IMR-90 (cell line): ENCODE measurements at regions not wholly inside any gene's neighbourhood (a gene's known extent, or its start where the extent isn't known, plus 50 kb on each side); places are given as distances from the start of the nearest gene placed in this dataset.

ENCODE experiments used
- ATAC-seq: fragments of 200-7000 bp; cut with Tn5 transposase; 2 replicates; pipeline ENCODE4 v1.9.1; 2020; ENCODE audit warnings: low read depth, mild to moderate bottlenecking, moderate library complexity
- BruUV-seq: library from RNA; stranded (reverse); fragments of 400-500 nt; replicated peaks from 2 replicates; lab custom pipeline; 2021; lab: Mats Ljungman, UMichigan
- CTCF ChIA-PET: fragments of 300-600 bp; formaldehyde crosslinking; extraction: SDS; loops from one replicate; lab custom pipeline; 2021; ENCODE audit warnings: antibody characterized with exemption; lab: Yijun Ruan, JAX
- POLR2A ChIA-PET: fragments of 300-600 bp; sonication (Branson Sonifier 250); formaldehyde crosslinking; loops from one replicate; lab custom pipeline; 2022; ENCODE audit warnings: antibody characterized with exemption; ENCODE audit not compliant: unreplicated experiment; lab: Charles Lee
- DNase-seq: peaks from one replicate; pipeline ENCODE4 v3.0.0; 2013
- H2AFZ ChIP-seq: replicated peaks from 2 replicates; pipeline ENCODE3; 2013; ENCODE audit warnings: low read length, mild to moderate bottlenecking; ENCODE audit not compliant: poor library complexity
- H2AK5ac ChIP-seq: 2 replicates; pipeline ENCODE4 v1.6.1; 2013; ENCODE audit warnings: low read depth, low read length, inconsistent platforms
- H2AK9ac ChIP-seq: replicated peaks from 2 replicates; pipeline ENCODE3; 2013; ENCODE audit warnings: mild to moderate bottlenecking, low read depth, low read length, moderate library complexity; ENCODE audit not compliant: poor library complexity
- H2BK120ac ChIP-seq: 2 replicates; pipeline ENCODE4 v1.6.1; 2013; ENCODE audit warnings: low read depth, low read length, inconsistent platforms
- H2BK15ac ChIP-seq: 3 replicates; pipeline ENCODE4 v1.6.1; 2013; ENCODE audit warnings: low read depth, low read length, inconsistent platforms
- H2BK20ac ChIP-seq: 2 replicates; pipeline ENCODE4 v1.6.1; 2013; ENCODE audit warnings: low read depth, mild to moderate bottlenecking, inconsistent platforms, low read length, moderate library complexity
- H2BK5ac ChIP-seq: 2 replicates; pipeline ENCODE4 v1.6.1; 2013; ENCODE audit warnings: mild to moderate bottlenecking, low read depth, low read length, inconsistent platforms; ENCODE audit not compliant: poor library complexity, severe bottlenecking
- H3K14ac ChIP-seq: replicated peaks from 2 replicates; pipeline ENCODE4 v1.6.1; 2013; ENCODE audit warnings: low read depth, low read length, inconsistent platforms
- H3K18ac ChIP-seq: 2 replicates; pipeline ENCODE4 v1.6.1; 2013; ENCODE audit warnings: low read depth, low read length, control low read depth
- H3K23ac ChIP-seq: 2 replicates; pipeline ENCODE4 v1.6.1; 2013; ENCODE audit warnings: low read depth, low read length, inconsistent platforms
- H3K27ac ChIP-seq: 2 replicates; pipeline ENCODE4 v1.5.1; 2013; ENCODE audit warnings: mild to moderate bottlenecking, control low read depth, low read length; ENCODE audit not compliant: insufficient read depth
- H3K27me3 ChIP-seq: 2 replicates; pipeline ENCODE4 v1.6.1; 2013; ENCODE audit warnings: low read length; ENCODE audit not compliant: control insufficient read depth, insufficient read depth
- H3K36me3 ChIP-seq: 2 replicates; pipeline ENCODE4 v1.6.1; 2013; ENCODE audit warnings: low read length, mixed read lengths; ENCODE audit not compliant: control insufficient read depth, insufficient read depth
- H3K4ac ChIP-seq: 2 replicates; pipeline ENCODE4 v1.6.1; 2013; ENCODE audit warnings: low read depth, low read length, inconsistent platforms
- H3K4me1 ChIP-seq: 2 replicates; pipeline ENCODE4 v1.6.1; 2013; ENCODE audit warnings: low read length, mixed read lengths; ENCODE audit not compliant: control insufficient read depth, insufficient read depth
- H3K4me2 ChIP-seq: 2 replicates; pipeline ENCODE4 v1.6.1; 2013; ENCODE audit warnings: low read depth, mild to moderate bottlenecking, control low read depth, low read length, moderate library complexity
- H3K4me3 ChIP-seq: 2 replicates; pipeline ENCODE4 v1.5.1; 2013; ENCODE audit warnings: low read depth, mild to moderate bottlenecking, control low read depth, low read length, moderate library complexity; ENCODE audit not compliant: insufficient read depth
- H3K56ac ChIP-seq: 2 replicates; pipeline ENCODE4 v1.6.1; 2013; ENCODE audit warnings: low read length, inconsistent platforms; ENCODE audit not compliant: insufficient read depth; ENCODE audit errors: extremely low read depth
- H3K79me1 ChIP-seq, 2 experiments: 2 replicates each; pipeline ENCODE4 v1.6.1; 2013; ENCODE audit warnings: low read length in 2 of 2, inconsistent platforms in 1 of 2, low read depth in 1 of 2
- H3K9ac ChIP-seq: 2 replicates; pipeline ENCODE4 v1.6.1; 2013; ENCODE audit warnings: low read depth, low read length, control low read depth
- H3K9me1 ChIP-seq: 2 replicates; pipeline ENCODE4 v1.6.1; 2013; ENCODE audit warnings: low read length, inconsistent platforms; ENCODE audit not compliant: insufficient read depth
- H3K9me3 ChIP-seq: 2 replicates; pipeline ENCODE4 v1.6.1; 2013; ENCODE audit warnings: low read length; ENCODE audit not compliant: control insufficient read depth, insufficient read depth
- H4K20me1 ChIP-seq: 2 replicates; pipeline ENCODE4 v1.6.1; 2013; ENCODE audit warnings: low read length, inconsistent platforms; ENCODE audit not compliant: insufficient read depth
- H4K5ac ChIP-seq: 2 replicates; pipeline ENCODE4 v1.6.1; 2013; ENCODE audit warnings: mild to moderate bottlenecking, low read depth, low read length, control low read depth
- H4K8ac ChIP-seq, 2 experiments: 2 replicates each; pipeline ENCODE4 v1.6.1; 2013; ENCODE audit warnings: low read depth in 2 of 2, low read length in 2 of 2, control low read depth in 1 of 2, inconsistent platforms in 1 of 2
- H4K91ac ChIP-seq: 2 replicates; pipeline ENCODE4 v1.6.1; 2013; ENCODE audit warnings: low read depth, low read length, inconsistent platforms; ENCODE audit not compliant: insufficient read depth
- MAFK ChIP-seq: IDR thresholded peaks from 2 replicates; pipeline ENCODE4 v1.6.1; 2012; ENCODE audit warnings: low read depth, low read length, improper control_type of control experiment
- SMC3 ChIP-seq: fragments of 150-350 bp; IDR thresholded peaks from 2 replicates; pipeline ENCODE4 v1.6.1; 2016; ENCODE audit warnings: low read depth, mild to moderate bottlenecking, antibody characterized with exemption, low read length, moderate library complexity
- WGBS, 2 experiments: methylation state at CpG; one replicate each; pipeline versions ENCODE4 v1.1.5 to v1.1.7; 2013; ENCODE audit warnings: missing lambda C conversion rate in 2 of 2; ENCODE audit not compliant: insufficient read length in 1 of 2; ENCODE audit errors: extremely low coverage in 2 of 2; 5-methylcytosine and 5-hydroxymethylcytosine counted together
- dilution Hi-C: fragments of 300-500 bp; cut with HindIII; formaldehyde crosslinking; loops from one replicate; pipeline ENCODE4 v1.14.3; 2018; ENCODE audit warnings: low sequenced_read_pairs; ENCODE audit not compliant: unreplicated experiment
- in situ Hi-C: fragments of 300-500 bp; cut with MboI; formaldehyde crosslinking; loops from 3 replicates; pipeline ENCODE4 v1.14.3; 2019; ENCODE audit warnings: low sequenced_read_pairs, inconsistent platforms, mixed read lengths
- intact Hi-C: fragments of 100-400 bp; cut with micrococcal nuclease; formaldehyde crosslinking; loops from 2 replicates; pipeline ENCODE4 v1.10.0; 2022

GRCh38 chr3:106349191-106349881 lies 480.5 kb upstream of the CBLB start:
- TF ChIP-seq SMC3 = no peak
- no peak for TF ChIP-seq MAFK
- H2AK5ac ChIP-seq = no peak overlapping the region
- H2BK15ac ChIP-seq = no peak overlapping the region
- no peaks in the 10 kb centered on the region for H4K20me1 ChIP-seq
- H4K8ac ChIP-seq = no peak overlapping the region
- no peaks in the 10 kb centered on the region for H3K4me1 ChIP-seq
- no peak overlapping the region for H4K91ac ChIP-seq
- no peak overlapping the region for H4K5ac ChIP-seq
- no peak overlapping the region for H3K9ac ChIP-seq
- H3K27me3 ChIP-seq = no peaks in the 10 kb centered on the region
- dilution Hi-C loops (no loop called here), intact Hi-C loops (loop anchor here (5.0 kb wide), 2 partner anchors 482 to 652 kb away; partner anchors contain the start of gene CBLB), in situ Hi-C loops (no loop called here)
- H2BK20ac ChIP-seq = no peak overlapping the region
- ChIA-PET CTCF (no interaction called here), POLR2A (no interaction called here)
- H3K27ac ChIP-seq = no peak overlapping the region
- no CpG with 5 or more reads among the region's 2 CpGs for WGBS, 2 experiments
- no peak overlapping the region for H2BK120ac ChIP-seq
- H3K18ac ChIP-seq = no peak overlapping the region
- H3K56ac ChIP-seq = no peak overlapping the region
- DNase-seq = no peak
- ATAC-seq = no peak
- H3K23ac ChIP-seq = no peak overlapping the region
- H3K9me1 ChIP-seq = no peaks in the 10 kb centered on the region
- H3K14ac ChIP-seq = no peak overlapping the region
- H2AFZ ChIP-seq = no peak overlapping the region
- H3K36me3 ChIP-seq = no peaks in the 10 kb centered on the region
- no peaks in the 10 kb centered on the region for H3K9me3 ChIP-seq
- H3K79me1 ChIP-seq = no peaks in the 10 kb centered on the region
- BruUV-seq = no TSS peak
- H3K4me2 ChIP-seq = no peak overlapping the region
- H2AK9ac ChIP-seq = no peak overlapping the region
- H2BK5ac ChIP-seq = no peak overlapping the region
- H3K4me3 ChIP-seq = no peak overlapping the region
- H3K4ac ChIP-seq = no peak overlapping the region
